ENCODE measurements at regions not wholly inside any gene's neighbourhood (a gene's known extent, or its start where the extent isn't known, plus 50 kb on each side); places are given as distances from the start of the nearest gene placed in this dataset.

GRCh38 chr5:89034588-89034987 lies 151.6 kb upstream of the MEF2C start:
- H3K36me3 Mint-ChIP-seq (ENCODE audit: low read depth, unreplicated experiment) = no peaks in the 10 kb centered on the region
- H4K20me1 ChIP-seq (ENCODE audit: insufficient read depth, low read length) = no peaks in the 10 kb centered on the region
- peaks cover 6% of the 10 kb centered on the region for H3K4me1 Mint-ChIP-seq (ENCODE audit: low read depth, unreplicated experiment)
- H3K4me3 Mint-ChIP-seq (ENCODE audit: unreplicated experiment) = no peak overlapping the region
- TF ChIP-seq EZH2 (IDR thresholded peaks at IDR 0.05; ENCODE audit: insufficient read depth, low read length) = no peak
- TF ChIP-seq CTCF (IDR thresholded peaks at IDR 0.05; ENCODE audit: insufficient read depth, low read depth, low read length) = no peak
- H3K27me3 Mint-ChIP-seq (ENCODE audit: low read depth, unreplicated experiment) = no peaks in the 10 kb centered on the region
- no peaks in the 10 kb centered on the region for H3K4me1 ChIP-seq (ENCODE audit: insufficient read depth, low read length)
- H3K27ac ChIP-seq (ENCODE audit: low read depth, low read length) = no peak overlapping the region
- H3K27ac Mint-ChIP-seq (ENCODE audit: unreplicated experiment) = no peak overlapping the region
- H3K9ac ChIP-seq (ENCODE audit: low read length) = no peak overlapping the region
- no peaks in the 10 kb centered on the region for H3K27me3 ChIP-seq (ENCODE audit: insufficient read depth, low read length)
- no peaks in the 10 kb centered on the region for H3K9me3 ChIP-seq (ENCODE audit: insufficient read depth, low read depth, low read length)
- FAIRE-seq = no peak
- no peak overlapping the region for H2AFZ ChIP-seq (ENCODE audit: low read depth, low read length)
- no peaks in the 10 kb centered on the region for H3K9me3 Mint-ChIP-seq (ENCODE audit: unreplicated experiment)
- H3K4me2 ChIP-seq (ENCODE audit: low read length) = no peak overlapping the region
- no peaks in the 10 kb centered on the region for H3K36me3 ChIP-seq (ENCODE audit: insufficient read depth, low read length)
- H3K79me2 ChIP-seq (ENCODE audit: insufficient read depth, low read length) = no peaks in the 10 kb centered on the region
- H3K4me3 ChIP-seq (ENCODE audit: insufficient read depth, low read depth, low read length) = no peak overlapping the region
- no peak for DNase-seq (ENCODE audit: low read depth)

- DNase-seq (ENCODE audit: low read depth) (no peak), FAIRE-seq (no peak)
- peaks cover 6% of the 10 kb centered on the region for H3K9me3 Mint-ChIP-seq (ENCODE audit: unreplicated experiment)
- no peaks in the 10 kb centered on the region for H3K27me3 Mint-ChIP-seq (ENCODE audit: low read depth, unreplicated experiment)
- no peaks in the 10 kb centered on the region for H3K4me1 ChIP-seq (ENCODE audit: insufficient read depth, low read length)
- H2AFZ ChIP-seq (ENCODE audit: low read depth, low read length) = no peak overlapping the region
- H3K9me3 ChIP-seq (ENCODE audit: insufficient read depth, low read depth, low read length) = no peaks in the 10 kb centered on the region
- no peaks in the 10 kb centered on the region for H3K27me3 ChIP-seq (ENCODE audit: insufficient read depth, low read length)
- H3K9ac ChIP-seq (ENCODE audit: low read length) = no peak overlapping the region
- H3K4me1 Mint-ChIP-seq (ENCODE audit: low read depth, unreplicated experiment) = peaks cover 9% of the 10 kb centered on the region
- H3K36me3 ChIP-seq (ENCODE audit: insufficient read depth, low read length) = no peaks in the 10 kb centered on the region
- no peak for TF ChIP-seq CTCF (IDR thresholded peaks at IDR 0.05; ENCODE audit: insufficient read depth, low read depth, low read length)
- no peak for TF ChIP-seq EZH2 (IDR thresholded peaks at IDR 0.05; ENCODE audit: insufficient read depth, low read length)
- H3K27ac ChIP-seq (ENCODE audit: low read depth, low read length) = no peak overlapping the region
- H3K4me2 ChIP-seq (ENCODE audit: low read length) = no peak overlapping the region
- H3K36me3 Mint-ChIP-seq (ENCODE audit: low read depth, unreplicated experiment) = peaks cover 2% of the 10 kb centered on the region
- no peak overlapping the region for H3K4me3 Mint-ChIP-seq (ENCODE audit: unreplicated experiment)
- no peaks in the 10 kb centered on the region for H4K20me1 ChIP-seq (ENCODE audit: insufficient read depth, low read length)
- no peak overlapping the region for H3K27ac Mint-ChIP-seq (ENCODE audit: unreplicated experiment)
- no peak overlapping the region for H3K4me3 ChIP-seq (ENCODE audit: insufficient read depth, low read depth, low read length)
- no peaks in the 10 kb centered on the region for H3K79me2 ChIP-seq (ENCODE audit: insufficient read depth, low read length)
These were observed 147.8 kb upstream of the MEF2C start for GRCh38 chr5:89030798-89031197.

GRCh38 chr5:89028595-89029285 lies 145.8 kb upstream of the MEF2C start:
- Histone ChIP-seq H3K27me3 (ENCODE audit: insufficient read depth, low read length) (no peaks in the 10 kb centered on the region), H3K4me1 (ENCODE audit: insufficient read depth, low read length) (no peaks in the 10 kb centered on the region), H2AFZ (ENCODE audit: low read depth, low read length) (no peak overlapping the region), H3K9me3 (ENCODE audit: insufficient read depth, low read depth, low read length) (no peaks in the 10 kb centered on the region), H3K4me2 (ENCODE audit: low read length) (no peak overlapping the region), H3K27ac (ENCODE audit: low read depth, low read length) (no peak overlapping the region), H3K9ac (ENCODE audit: low read length) (no peak overlapping the region), H3K36me3 (ENCODE audit: insufficient read depth, low read length) (no peaks in the 10 kb centered on the region), H3K4me3 (ENCODE audit: insufficient read depth, low read depth, low read length) (no peak overlapping the region), H4K20me1 (ENCODE audit: insufficient read depth, low read length) (no peaks in the 10 kb centered on the region), H3K79me2 (ENCODE audit: insufficient read depth, low read length) (no peaks in the 10 kb centered on the region)
- no peak for TF ChIP-seq CTCF (IDR thresholded peaks at IDR 0.05; ENCODE audit: insufficient read depth, low read depth, low read length)
- no peak for TF ChIP-seq EZH2 (IDR thresholded peaks at IDR 0.05; ENCODE audit: insufficient read depth, low read length)
- H3K27me3 Mint-ChIP-seq (ENCODE audit: low read depth, unreplicated experiment) = no peaks in the 10 kb centered on the region
- peaks cover 9% of the 10 kb centered on the region for H3K4me1 Mint-ChIP-seq (ENCODE audit: low read depth, unreplicated experiment)
- no peak for FAIRE-seq
- peaks cover 6% of the 10 kb centered on the region for H3K9me3 Mint-ChIP-seq (ENCODE audit: unreplicated experiment)
- H3K4me3 Mint-ChIP-seq (ENCODE audit: unreplicated experiment) = no peak overlapping the region
- peaks cover 2% of the 10 kb centered on the region for H3K36me3 Mint-ChIP-seq (ENCODE audit: low read depth, unreplicated experiment)
- DNase-seq (ENCODE audit: low read depth) = peak; percentile 68
- H3K27ac Mint-ChIP-seq (ENCODE audit: unreplicated experiment) = no peak overlapping the region
